ENCODE measurements at regions not wholly inside any gene's neighbourhood (a gene's known extent, or its start where the extent isn't known, plus 50 kb on each side); places are given as distances from the start of the nearest gene placed in this dataset.
A peak's percentile ranks its signal among the peaks of the same experiment; 100 is the strongest.

DNA sequence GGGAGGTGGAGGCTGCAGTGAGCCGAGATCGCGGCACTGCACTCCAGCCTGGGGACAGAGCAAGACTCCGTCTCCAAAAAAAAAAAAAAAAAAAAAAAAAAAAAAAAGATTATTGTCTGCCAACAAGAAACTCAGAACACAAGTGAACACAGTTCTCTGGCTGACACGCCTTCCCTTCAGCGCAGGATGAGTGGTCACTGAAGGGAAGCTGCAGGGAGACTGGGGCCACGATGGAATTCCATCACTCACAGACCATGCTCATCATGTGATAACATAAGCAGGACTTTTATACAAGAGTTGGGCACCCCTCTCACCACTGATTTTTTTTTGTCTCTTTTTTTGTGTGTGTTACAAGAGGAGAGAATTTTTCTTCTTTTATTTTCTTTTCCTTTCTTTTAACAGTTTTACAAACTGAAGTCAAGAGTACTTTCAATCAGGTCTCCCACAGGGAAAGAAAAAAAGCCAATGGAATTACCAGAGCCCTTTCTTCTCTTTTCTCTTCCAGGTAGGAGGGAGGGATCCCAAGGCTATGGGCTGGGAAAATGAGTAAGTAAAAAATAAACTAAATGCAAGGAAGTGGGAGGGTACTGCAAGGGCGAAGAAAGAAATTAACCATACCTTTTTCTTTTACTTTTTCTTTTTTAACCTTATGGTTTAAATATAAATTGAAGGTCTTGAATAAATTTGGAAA lies 435.6 kb downstream of the GPM6A start:
- no peak overlapping the region for H2BK20ac ChIP-seq (ENCODE audit: low read length)
- no peak overlapping the region for H3K9ac ChIP-seq (replicated peaks in 1 of 4; ENCODE audit: extremely low read depth in 1 of 4, low read depth in 3 of 4, low read length in 3 of 4)
- H4K5ac ChIP-seq (ENCODE audit: insufficient read length, low read depth, low read length): no peak overlapping the region
- H2BK12ac ChIP-seq (ENCODE audit: low read depth, low read length): no peak overlapping the region
- no peak overlapping the region for H4K91ac ChIP-seq (replicated peaks; ENCODE audit: insufficient read length, low read length)
- no peak overlapping the region for H2BK5ac ChIP-seq (ENCODE audit: low read depth, low read length)
- no peak overlapping the region for H2AK5ac ChIP-seq (ENCODE audit: low read depth, low read length)
- WGBS, 2 experiments (ENCODE audit: extremely low coverage in 1 of 2, insufficient coverage in 1 of 2, insufficient read length in 1 of 2, insufficient replicate concordance in 2 of 2, low coverage in 1 of 2, low lambda C conversion rate in 2 of 2, missing lambda C conversion rate in 1 of 2): 92% methylated on average over 7 of the region's 8 CpGs; no CpG with 5 or more reads in 1 of the 2 experiments
- FAIRE-seq (no peak), DNase-seq (ENCODE audit: low read depth in 1 of 2, low spot score in 2 of 2) (no peak)
- H3K79me1 ChIP-seq (ENCODE audit: low read depth, low read length): no peaks in the 10 kb centered on the region
- peak overlapping the region in 1 of 2 experiments; percentile 23; a peak in 1 of 4 replicates for H3K4me2 ChIP-seq (ENCODE audit: insufficient read depth in 1 of 2, low read depth in 2 of 2, low read length in 2 of 2)
- H3K14ac ChIP-seq (ENCODE audit: insufficient read length): no peak overlapping the region
- no peak overlapping the region for H3K56ac ChIP-seq (replicated peaks; ENCODE audit: insufficient read length, low read depth, low read length)
- no peak overlapping the region for H3K23ac ChIP-seq (ENCODE audit: insufficient read length)
- no peak overlapping the region for H3K27ac ChIP-seq (ENCODE audit: low read depth, low read length)
- no peaks in the 10 kb centered on the region for H4K20me1 ChIP-seq (replicated peaks in 1 of 2; ENCODE audit: control insufficient read depth in 1 of 2, insufficient read depth in 2 of 2, low read length in 2 of 2)
- H3K23me2 ChIP-seq (ENCODE audit: low read depth, low read length): no peaks in the 10 kb centered on the region
- H3K4me3 ChIP-seq (ENCODE audit: extremely low read depth in 1 of 4, insufficient read depth in 2 of 4, low read depth in 3 of 4, low read length in 4 of 4): no peak overlapping the region
- H2BK120ac ChIP-seq (replicated peaks; ENCODE audit: low read depth, low read length): no peak overlapping the region
- H3K9me3 ChIP-seq (ENCODE audit: insufficient read depth in 2 of 2, low read depth in 1 of 2, low read length in 1 of 2): no peaks in the 10 kb centered on the region
- no peaks in the 10 kb centered on the region for H3K27me3 ChIP-seq (replicated peaks in 1 of 4; ENCODE audit: control insufficient read depth in 3 of 4, extremely low read depth in 1 of 4, insufficient read depth in 3 of 4, low read length in 3 of 4)
- H3K36me3 ChIP-seq (ENCODE audit: control insufficient read depth in 2 of 4, insufficient read depth in 4 of 4, low read length in 3 of 4): no peaks in the 10 kb centered on the region
- H2BK15ac ChIP-seq (ENCODE audit: low read length): no peak overlapping the region
- ChIA-PET POLR2A (ENCODE audit: partially characterized antibody) (no interaction called here), CTCF (ENCODE audit: partially characterized antibody) (interaction anchor here (0.6 kb wide), 1 partner anchor 81 kb away, joined by 3 read pairs; no protein-coding TSS in a partner anchor)
- no peak overlapping the region; the same call in 1 of the 2 replicates for H3K18ac ChIP-seq (ENCODE audit: extremely low read depth, low read length)
- H3K4ac ChIP-seq (replicated peaks; ENCODE audit: insufficient read length, low read depth, low read length): no peak overlapping the region
- peaks cover 0 to 2% (median under 1%) of the 10 kb centered on the region in 4 experiments; a peak in 1 of 7 replicates for H3K4me1 ChIP-seq (replicated peaks in 1 of 4; ENCODE audit: control insufficient read depth in 3 of 4, insufficient read depth in 4 of 4, low read length in 3 of 4)
- no peak overlapping the region for H4K8ac ChIP-seq (ENCODE audit: extremely low read depth, insufficient read depth, low read length)
- no peaks in the 10 kb centered on the region for H3K79me2 ChIP-seq (ENCODE audit: control insufficient read depth in 1 of 2, insufficient read depth in 2 of 2, low read length in 2 of 2)
- H2AFZ ChIP-seq (ENCODE audit: low read length): no peak overlapping the region
- TF ChIP-seq, protein P1, sequence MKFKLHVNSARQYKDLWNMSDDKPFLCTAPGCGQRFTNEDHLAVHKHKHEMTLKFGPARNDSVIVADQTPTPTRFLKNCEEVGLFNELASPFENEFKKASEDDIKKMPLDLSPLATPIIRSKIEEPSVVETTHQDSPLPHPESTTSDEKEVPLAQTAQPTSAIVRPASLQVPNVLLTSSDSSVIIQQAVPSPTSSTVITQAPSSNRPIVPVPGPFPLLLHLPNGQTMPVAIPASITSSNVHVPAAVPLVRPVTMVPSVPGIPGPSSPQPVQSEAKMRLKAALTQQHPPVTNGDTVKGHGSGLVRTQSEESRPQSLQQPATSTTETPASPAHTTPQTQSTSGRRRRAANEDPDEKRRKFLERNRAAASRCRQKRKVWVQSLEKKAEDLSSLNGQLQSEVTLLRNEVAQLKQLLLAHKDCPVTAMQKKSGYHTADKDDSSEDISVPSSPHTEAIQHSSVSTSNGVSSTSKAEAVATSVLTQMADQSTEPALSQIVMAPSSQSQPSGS (IDR thresholded peaks at IDR 0.05; ENCODE audit: low read length): no peak
- TF ChIP-seq, protein P2, sequence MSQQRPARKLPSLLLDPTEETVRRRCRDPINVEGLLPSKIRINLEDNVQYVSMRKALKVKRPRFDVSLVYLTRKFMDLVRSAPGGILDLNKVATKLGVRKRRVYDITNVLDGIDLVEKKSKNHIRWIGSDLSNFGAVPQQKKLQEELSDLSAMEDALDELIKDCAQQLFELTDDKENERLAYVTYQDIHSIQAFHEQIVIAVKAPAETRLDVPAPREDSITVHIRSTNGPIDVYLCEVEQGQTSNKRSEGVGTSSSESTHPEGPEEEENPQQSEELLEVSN (IDR thresholded peaks at IDR 0.05): no peak
- TF ChIP-seq RBBP5 (IDR thresholded peaks at IDR 0.05; ENCODE audit: borderline replicate concordance, low read depth, low read length) (no peak), POLR2AphosphoS5 (IDR thresholded peaks at IDR 0.05; ENCODE audit: low read depth, low read length) (no peak), CBX8 (IDR thresholded peaks at IDR 0.05; ENCODE audit: borderline replicate concordance, low read depth, low read length) (no peak), RFX5 (IDR thresholded peaks at IDR 0.05; ENCODE audit: borderline replicate concordance, low read depth, low read length) (no peak), KDM1A (IDR thresholded peaks at IDR 0.05; ENCODE audit: borderline replicate concordance, low read length) (no peak), BACH1 (IDR thresholded peaks at IDR 0.05; ENCODE audit: low read length) (no peak), SRF (IDR thresholded peaks at IDR 0.05; ENCODE audit: low read depth, low read length) (no peak)
- TF ChIP-seq, protein P3, sequence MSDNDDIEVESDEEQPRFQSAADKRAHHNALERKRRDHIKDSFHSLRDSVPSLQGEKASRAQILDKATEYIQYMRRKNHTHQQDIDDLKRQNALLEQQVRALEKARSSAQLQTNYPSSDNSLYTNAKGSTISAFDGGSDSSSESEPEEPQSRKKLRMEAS (IDR thresholded peaks at IDR 0.05): no peak

Data from H1 (cell line).